ENCODE measurements at regions not wholly inside any gene's neighbourhood (a gene's known extent, or its start where the extent isn't known, plus 50 kb on each side); places are given as distances from the start of the nearest gene placed in this dataset.

GRCh38 chr2:57878866-57879210 lies 167.8 kb upstream of the VRK2 start:
- Histone ChIP-seq H3K27ac (no peak overlapping the region), H3K9me3 (no peaks in the 10 kb centered on the region), H3K27me3 (no peaks in the 10 kb centered on the region), H3K4me3 (no peak overlapping the region), H3K36me3 (no peaks in the 10 kb centered on the region), H3K4me1 (peaks cover 0 to 8% (median 0%) of the 10 kb centered on the region in 4 donors)
- DNase-seq: no peak
- TF ChIP-seq CTCF (IDR thresholded peaks at IDR 0.05): no peak
- intact Hi-C loops (cut with DNase I; ENCODE audit: low total_unique reads): no loop called here

DNA sequence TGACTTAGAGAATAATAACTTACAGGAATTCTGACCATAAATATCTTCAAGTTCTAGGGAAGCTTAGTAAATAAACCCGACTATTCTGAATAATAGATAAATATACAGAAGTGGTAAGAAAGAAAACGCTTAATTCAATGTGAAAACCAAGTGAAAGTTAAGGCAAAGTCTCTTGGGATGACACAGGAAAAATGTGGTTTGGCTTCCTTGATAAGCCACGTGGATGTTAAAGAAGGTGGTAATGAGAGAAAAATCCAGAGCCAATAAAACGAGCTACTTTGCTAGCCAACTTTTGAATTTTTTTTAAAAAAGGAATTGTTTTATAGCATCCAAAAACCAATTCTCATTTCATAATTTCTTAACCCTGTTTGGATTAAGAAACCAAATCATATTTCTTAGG lies 166.2 kb upstream of the VRK2 start:
- H3K4me3 ChIP-seq: no peak overlapping the region
- H3K9me3 ChIP-seq: no peaks in the 10 kb centered on the region
- no peaks in the 10 kb centered on the region for H3K36me3 ChIP-seq
- H3K27me3 ChIP-seq: no peaks in the 10 kb centered on the region
- no peak overlapping the region for H3K27ac ChIP-seq
- intact Hi-C loops (cut with DNase I; ENCODE audit: low total_unique reads): no loop called here
- TF ChIP-seq CTCF (IDR thresholded peaks at IDR 0.05): no peak
- DNase-seq: no peak
- H3K4me1 ChIP-seq: peaks cover 0 to 8% (median 0%) of the 10 kb centered on the region in 4 donors

DNA sequence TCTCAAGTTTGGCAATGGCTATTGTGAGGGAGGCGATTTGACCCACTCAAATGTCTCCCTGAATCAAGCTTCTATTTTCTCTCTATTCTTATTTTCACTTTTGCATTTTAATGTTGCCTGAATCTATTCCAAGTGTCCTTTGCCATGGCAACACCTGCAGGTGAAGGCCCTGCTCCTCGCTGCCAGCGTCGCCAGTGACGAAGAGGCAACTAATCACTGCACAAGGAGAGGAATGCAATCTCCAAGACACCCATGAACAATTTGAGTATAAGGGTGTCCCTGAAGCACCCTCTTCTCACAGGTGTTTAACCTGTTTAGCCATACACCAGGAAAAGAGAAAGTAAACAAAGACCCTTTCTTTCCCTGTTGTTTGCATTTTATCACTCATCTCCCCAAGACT lies 165.6 kb upstream of the VRK2 start:
- intact Hi-C loops (cut with DNase I; ENCODE audit: low total_unique reads): no loop called here
- Histone ChIP-seq H3K9me3 (no peaks in the 10 kb centered on the region), H3K27ac (no peak overlapping the region), H3K36me3 (no peaks in the 10 kb centered on the region), H3K4me1 (peaks cover 0 to 8% (median 0%) of the 10 kb centered on the region in 4 donors), H3K27me3 (no peaks in the 10 kb centered on the region), H3K4me3 (no peak overlapping the region)
- no peak for DNase-seq
- TF ChIP-seq CTCF (IDR thresholded peaks at IDR 0.05): no peak

- Histone ChIP-seq H3K4me1 (peaks cover 0 to 8% (median 0%) of the 10 kb centered on the region in 4 donors), H3K4me3 (no peak overlapping the region), H3K27ac (no peak overlapping the region), H3K9me3 (no peaks in the 10 kb centered on the region), H3K27me3 (peaks cover 0 to 3% of the 10 kb centered on the region in 2 donors), H3K36me3 (no peaks in the 10 kb centered on the region)
- DNase-seq: no peak
- TF ChIP-seq CTCF (IDR thresholded peaks at IDR 0.05): no peak
- intact Hi-C loops (cut with DNase I; ENCODE audit: low total_unique reads): no loop called here
These were observed 164.4 kb upstream of the VRK2 start for GRCh38 chr2:57881998-57882888.

DNA sequence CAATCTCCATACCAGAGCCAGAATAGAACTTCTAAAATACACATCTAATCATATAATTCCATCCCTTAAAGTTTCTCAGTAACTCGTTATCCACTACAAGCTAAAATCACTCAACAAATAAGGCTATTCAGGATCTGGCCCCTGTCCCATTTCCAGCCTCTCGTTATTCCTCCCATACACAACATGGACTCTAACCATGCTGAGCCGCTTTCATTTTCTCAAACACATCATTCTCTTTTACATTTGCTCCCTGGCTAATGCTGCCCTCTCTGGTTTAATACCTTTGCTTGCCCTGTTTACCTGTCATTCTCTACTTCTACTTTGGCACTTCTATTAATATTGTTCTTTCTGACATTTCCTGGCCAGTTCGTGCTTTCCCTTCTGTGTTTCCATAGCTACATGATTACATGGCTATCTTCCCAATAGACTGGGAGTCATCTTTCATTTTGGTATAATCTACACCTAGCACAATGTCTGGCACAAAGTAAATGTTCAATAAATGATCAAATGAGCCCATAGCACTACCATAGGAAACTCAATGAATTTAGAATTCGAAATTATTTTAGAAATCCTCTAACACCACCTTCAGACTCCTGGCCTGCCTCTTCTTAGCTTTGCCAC lies 163.6 kb upstream of the VRK2 start:
- H3K9me3 ChIP-seq: no peaks in the 10 kb centered on the region
- H3K27me3 ChIP-seq: peaks cover 0 to 3% of the 10 kb centered on the region in 2 donors
- H3K4me1 ChIP-seq: peaks cover 0 to 8% (median 0%) of the 10 kb centered on the region in 4 donors
- no peak overlapping the region for H3K4me3 ChIP-seq
- DNase-seq: no peak
- H3K27ac ChIP-seq: no peak overlapping the region
- H3K36me3 ChIP-seq: no peaks in the 10 kb centered on the region
- intact Hi-C loops (cut with DNase I; ENCODE audit: low total_unique reads): no loop called here
- TF ChIP-seq CTCF (IDR thresholded peaks at IDR 0.05): no peak

Data from tibial artery (tissue), 4 donors.